ENCODE measurements at regions not wholly inside any gene's neighbourhood (a gene's known extent, or its start where the extent isn't known, plus 50 kb on each side); places are given as distances from the start of the nearest gene placed in this dataset.

DNA sequence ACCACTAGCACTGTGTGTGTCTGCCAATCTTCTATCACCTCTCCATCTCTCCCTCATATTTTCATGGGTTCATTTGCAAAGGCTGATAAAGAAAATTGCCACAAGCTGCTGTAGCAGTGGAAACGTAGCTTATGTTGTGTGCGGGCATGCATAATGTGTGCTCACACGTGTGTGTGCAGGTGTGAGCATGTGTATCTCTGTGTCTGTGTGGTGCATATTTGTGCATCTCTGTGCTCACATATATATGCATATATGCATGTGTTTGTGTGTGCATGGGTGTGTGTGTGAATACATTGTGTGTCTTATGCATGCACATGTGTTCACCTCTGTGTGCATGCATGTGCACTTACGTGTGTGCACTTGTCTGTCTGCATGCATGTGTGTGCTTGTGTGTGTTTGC lies 181.8 kb upstream of the UBL3 start:
- DNase-seq (ENCODE audit: extremely low spot score in 2 of 2) = no peak
- H3K36me3 ChIP-seq = no peaks in the 10 kb centered on the region
- no peaks in the 10 kb centered on the region for H3K27me3 ChIP-seq
- intact Hi-C loops (cut with DNase I) = no loop called here
- no peak overlapping the region for H3K27ac ChIP-seq
- peaks cover 14% of the 10 kb centered on the region for H3K4me1 ChIP-seq
- TF ChIP-seq, protein P1, sequence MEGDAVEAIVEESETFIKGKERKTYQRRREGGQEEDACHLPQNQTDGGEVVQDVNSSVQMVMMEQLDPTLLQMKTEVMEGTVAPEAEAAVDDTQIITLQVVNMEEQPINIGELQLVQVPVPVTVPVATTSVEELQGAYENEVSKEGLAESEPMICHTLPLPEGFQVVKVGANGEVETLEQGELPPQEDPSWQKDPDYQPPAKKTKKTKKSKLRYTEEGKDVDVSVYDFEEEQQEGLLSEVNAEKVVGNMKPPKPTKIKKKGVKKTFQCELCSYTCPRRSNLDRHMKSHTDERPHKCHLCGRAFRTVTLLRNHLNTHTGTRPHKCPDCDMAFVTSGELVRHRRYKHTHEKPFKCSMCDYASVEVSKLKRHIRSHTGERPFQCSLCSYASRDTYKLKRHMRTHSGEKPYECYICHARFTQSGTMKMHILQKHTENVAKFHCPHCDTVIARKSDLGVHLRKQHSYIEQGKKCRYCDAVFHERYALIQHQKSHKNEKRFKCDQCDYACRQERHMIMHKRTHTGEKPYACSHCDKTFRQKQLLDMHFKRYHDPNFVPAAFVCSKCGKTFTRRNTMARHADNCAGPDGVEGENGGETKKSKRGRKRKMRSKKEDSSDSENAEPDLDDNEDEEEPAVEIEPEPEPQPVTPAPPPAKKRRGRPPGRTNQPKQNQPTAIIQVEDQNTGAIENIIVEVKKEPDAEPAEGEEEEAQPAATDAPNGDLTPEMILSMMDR (IDR thresholded peaks at IDR 0.05) = no peak
- TF ChIP-seq POLR2AphosphoS5 (IDR thresholded peaks at IDR 0.05; ENCODE audit: insufficient read depth in 1 of 2, low read depth in 1 of 2) = no peak
- TF ChIP-seq POLR2A (IDR thresholded peaks at IDR 0.05) = no peak
- H3K4me3 ChIP-seq = no peak overlapping the region
- H3K9me3 ChIP-seq = no peaks in the 10 kb centered on the region

DNA sequence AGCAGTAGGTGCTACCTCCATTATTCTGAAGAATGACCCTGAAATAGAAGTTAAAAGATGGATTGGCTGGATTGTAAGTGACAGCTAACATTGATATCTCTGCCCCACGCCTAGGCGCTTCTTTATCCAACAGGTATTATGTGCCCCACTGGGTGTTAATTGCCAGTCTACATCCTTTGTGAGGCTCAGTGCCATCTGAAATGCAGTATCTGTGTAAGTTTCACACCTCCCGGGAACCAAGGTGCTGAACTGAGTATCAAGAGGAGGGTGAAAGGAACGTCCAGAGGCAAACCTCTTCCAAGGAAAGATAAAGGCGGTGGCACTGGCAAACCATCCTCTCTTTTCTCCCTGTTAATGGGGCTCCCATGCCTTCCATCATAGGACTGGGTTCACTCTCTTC lies 181.1 kb upstream of the UBL3 start:
- Histone ChIP-seq H3K9me3 (no peaks in the 10 kb centered on the region), H3K4me1 (peaks cover 18% of the 10 kb centered on the region), H3K36me3 (no peaks in the 10 kb centered on the region), H3K27ac (no peak overlapping the region), H3K27me3 (no peaks in the 10 kb centered on the region), H3K4me3 (no peak overlapping the region)
- TF ChIP-seq POLR2AphosphoS5 (IDR thresholded peaks at IDR 0.05; ENCODE audit: insufficient read depth in 1 of 2, low read depth in 1 of 2) (no peak), POLR2A (IDR thresholded peaks at IDR 0.05) (no peak)
- TF ChIP-seq, protein P1 (IDR thresholded peaks at IDR 0.05) = no peak
- no peak for DNase-seq (ENCODE audit: extremely low spot score in 2 of 2)
- intact Hi-C loops (cut with DNase I) = no loop called here

DNA sequence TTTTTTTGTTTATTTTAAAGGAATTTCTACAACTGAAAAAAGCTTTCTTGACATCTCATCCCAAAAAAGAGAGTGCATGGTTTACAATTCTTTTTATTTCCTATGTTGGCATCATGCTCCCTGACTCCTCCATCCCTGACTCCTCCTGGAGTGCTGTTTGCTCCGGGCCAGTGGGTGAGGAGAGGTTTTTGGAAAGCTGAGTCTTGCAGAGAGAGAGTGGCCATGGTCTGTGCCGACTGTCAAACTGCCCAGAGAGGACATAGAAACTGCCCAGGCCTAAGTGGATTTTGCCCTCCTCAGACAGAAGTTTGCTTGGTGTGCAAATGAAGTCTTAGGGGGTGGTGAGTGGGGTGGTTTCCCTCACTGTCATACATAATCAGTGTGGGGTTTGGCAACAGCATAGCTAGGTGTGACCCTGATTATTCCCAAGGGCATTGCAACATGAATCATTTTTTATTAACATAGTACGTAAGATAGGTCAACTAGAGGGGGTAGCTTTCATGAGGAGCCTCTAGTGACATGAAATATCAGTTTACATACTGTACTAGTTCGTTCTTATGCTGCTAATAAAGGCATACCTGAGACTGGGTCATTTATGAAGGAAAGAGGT lies 179.8 kb upstream of the UBL3 start:
- H3K27ac ChIP-seq = no peak overlapping the region
- TF ChIP-seq POLR2A (IDR thresholded peaks at IDR 0.05) (no peak), POLR2AphosphoS5 (IDR thresholded peaks at IDR 0.05; ENCODE audit: insufficient read depth in 1 of 2, low read depth in 1 of 2) (no peak)
- TF ChIP-seq, protein P1 (IDR thresholded peaks at IDR 0.05) = no peak
- no peaks in the 10 kb centered on the region for H3K36me3 ChIP-seq
- peaks cover 25% of the 10 kb centered on the region for H3K4me1 ChIP-seq
- H3K4me3 ChIP-seq = no peak overlapping the region
- intact Hi-C loops (cut with DNase I) = no loop called here
- no peaks in the 10 kb centered on the region for H3K9me3 ChIP-seq
- no peaks in the 10 kb centered on the region for H3K27me3 ChIP-seq
- no peak for DNase-seq (ENCODE audit: extremely low spot score in 2 of 2)

DNA sequence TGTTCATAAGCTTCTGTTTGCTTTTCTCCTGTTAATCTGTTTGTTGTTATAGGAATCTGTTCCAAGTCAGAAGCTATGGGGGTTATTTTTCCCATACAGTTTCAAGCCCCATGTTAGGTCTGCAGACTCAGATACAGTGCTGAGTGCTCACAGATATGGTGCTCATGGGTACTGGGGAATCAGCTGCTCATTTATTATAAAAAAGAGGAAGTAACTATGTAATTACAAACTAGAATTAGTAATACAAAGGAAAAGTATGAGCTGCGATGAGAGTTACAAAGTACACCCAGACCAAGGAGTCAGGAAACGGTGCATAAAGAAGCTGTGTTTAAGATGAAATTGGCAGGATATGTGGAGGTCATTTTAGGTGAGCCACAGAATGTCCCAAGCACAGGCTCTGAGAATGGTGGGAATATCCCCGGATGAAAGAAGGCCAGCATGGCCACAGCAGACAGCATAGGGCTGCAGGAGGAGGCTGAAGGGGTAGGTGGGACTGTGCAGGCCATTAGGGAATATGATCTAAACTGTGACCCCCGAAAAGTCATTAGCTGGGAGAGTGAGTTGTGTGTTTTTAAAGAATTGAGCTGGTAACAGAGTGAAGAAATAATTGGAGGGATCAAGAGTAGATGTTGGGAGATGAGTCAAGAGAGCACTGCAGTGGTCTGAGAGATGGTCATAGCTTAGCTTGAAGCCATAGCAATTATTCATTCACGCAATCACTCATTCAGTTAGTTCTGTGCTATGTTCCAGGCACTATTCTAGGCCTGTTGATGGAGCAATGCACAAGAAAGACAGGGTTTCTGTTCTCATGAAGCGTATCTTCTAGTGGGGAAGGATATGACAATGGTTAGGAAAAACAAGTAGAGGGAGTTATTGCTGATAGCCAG lies 177.4 kb upstream of the UBL3 start:
- peaks cover 13% of the 10 kb centered on the region for H3K4me1 ChIP-seq
- no peak for DNase-seq (ENCODE audit: extremely low spot score in 2 of 2)
- no peaks in the 10 kb centered on the region for H3K27me3 ChIP-seq
- TF ChIP-seq POLR2AphosphoS5 (IDR thresholded peaks at IDR 0.05; ENCODE audit: insufficient read depth in 1 of 2, low read depth in 1 of 2) (no peak), POLR2A (IDR thresholded peaks at IDR 0.05) (no peak)
- TF ChIP-seq, protein P1 (IDR thresholded peaks at IDR 0.05) = no peak
- no peak overlapping the region for H3K4me3 ChIP-seq
- no peaks in the 10 kb centered on the region for H3K9me3 ChIP-seq
- H3K27ac ChIP-seq = no peak overlapping the region
- intact Hi-C loops (cut with DNase I) = no loop called here
- no peaks in the 10 kb centered on the region for H3K36me3 ChIP-seq

DNA sequence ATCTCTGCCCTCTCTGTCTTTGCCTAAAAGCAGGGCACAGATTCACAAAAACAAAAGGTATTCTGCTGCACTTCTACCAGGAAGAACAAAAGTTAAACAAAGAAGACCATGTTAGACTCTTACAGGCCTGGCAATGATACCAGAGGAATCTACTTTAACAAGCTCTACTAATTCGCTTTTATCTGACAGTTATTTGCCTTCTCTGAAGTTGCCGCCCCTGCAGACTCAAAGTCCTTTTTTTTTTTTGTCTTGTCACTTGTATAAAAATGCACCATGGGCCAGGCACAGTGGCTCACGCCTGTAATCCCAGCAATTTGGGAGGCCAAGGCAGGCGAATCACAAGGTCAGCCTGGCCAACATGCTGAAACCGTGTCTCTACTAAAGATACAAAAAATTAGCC lies 176.5 kb upstream of the UBL3 start:
- no peak overlapping the region for H3K4me3 ChIP-seq
- DNase-seq (ENCODE audit: extremely low spot score in 2 of 2) = no peak
- H3K9me3 ChIP-seq = no peaks in the 10 kb centered on the region
- no peaks in the 10 kb centered on the region for H3K36me3 ChIP-seq
- H3K27me3 ChIP-seq = no peaks in the 10 kb centered on the region
- H3K27ac ChIP-seq = no peak overlapping the region
- intact Hi-C loops (cut with DNase I) = no loop called here
- TF ChIP-seq POLR2A (IDR thresholded peaks at IDR 0.05) = no peak
- TF ChIP-seq POLR2AphosphoS5 (IDR thresholded peaks at IDR 0.05; ENCODE audit: insufficient read depth in 1 of 2, low read depth in 1 of 2) = no peak
- TF ChIP-seq, protein P1 (IDR thresholded peaks at IDR 0.05) = no peak
- H3K4me1 ChIP-seq = peaks cover 12% of the 10 kb centered on the region
